ENCODE measurements at regions not wholly inside any gene's neighbourhood (a gene's known extent, or its start where the extent isn't known, plus 50 kb on each side); places are given as distances from the start of the nearest gene placed in this dataset.

- H3K4me1 ChIP-seq (ENCODE audit: insufficient read depth, low read length), result peaks cover 4% of the 10 kb centered on the region; the same call in 1 of the 2 replicates
- H3K9ac ChIP-seq (ENCODE audit: extremely low read depth, insufficient read length, low read length), result no peak overlapping the region
- no peak overlapping the region for H2AFZ ChIP-seq (ENCODE audit: low read length)
- H2AK5ac ChIP-seq (ENCODE audit: insufficient read length, low read length), result no peak overlapping the region
- no peak overlapping the region for H3K56ac ChIP-seq (ENCODE audit: insufficient read length, low read depth, low read length)
- H3K4me2 ChIP-seq (ENCODE audit: insufficient read depth, insufficient read length, low read length), result no peak overlapping the region
- no peak overlapping the region for H2BK12ac ChIP-seq (ENCODE audit: insufficient read length, low read depth, low read length)
- Mint-ChIP-seq H3K36me3 (ENCODE audit: insufficient read depth in 1 of 3, low read depth in 3 of 3) (no peaks in the 10 kb centered on the region; a peak in 1 of 7 replicates), H3K4me3 (no peak overlapping the region), H3K27me3 (ENCODE audit: low read depth) (peaks cover 41% of the 10 kb centered on the region), H3K9me3 (peaks cover 0 to 2% of the 10 kb centered on the region in 2 experiments; a peak in 1 of 5 replicates), H3K27ac (no peak overlapping the region), H3K4me1 (peaks cover 33 to 50% of the 10 kb centered on the region in 2 experiments)
- H3K27ac ChIP-seq (ENCODE audit: insufficient read length, low read depth, low read length), result no peak overlapping the region
- no peak overlapping the region for H3K18ac ChIP-seq (ENCODE audit: insufficient read length, low read depth, low read length)
- no peak overlapping the region for H4K91ac ChIP-seq (ENCODE audit: insufficient read length, low read depth, low read length)
- TF ChIP-seq CTCF (conservative IDR thresholded peaks at IDR 0.05), result no peak
- no peaks in the 10 kb centered on the region for H3K9me3 ChIP-seq (ENCODE audit: control insufficient read depth, low read depth, low read length)
- no CpG with 5 or more reads among the region's 9 CpGs for WGBS (ENCODE audit: extremely low coverage, insufficient read length, low lambda C conversion rate)
- H4K5ac ChIP-seq (ENCODE audit: insufficient read length, low read depth, low read length), result no peak overlapping the region
- DNase-seq, result no peak
- H2BK5ac ChIP-seq (ENCODE audit: insufficient read length, low read length), result no peak overlapping the region
- no peaks in the 10 kb centered on the region for H4K20me1 ChIP-seq (ENCODE audit: control insufficient read depth, insufficient read depth, insufficient read length)
- H3K79me2 ChIP-seq (ENCODE audit: insufficient read depth, low read length), result no peaks in the 10 kb centered on the region
- H3K14ac ChIP-seq (ENCODE audit: insufficient read depth, low read length), result no peak overlapping the region
- H2BK120ac ChIP-seq (ENCODE audit: low read depth, low read length, poor library complexity, severe bottlenecking), result no peak overlapping the region
- no peak overlapping the region for H3K23ac ChIP-seq (ENCODE audit: insufficient read length, low read depth, low read length)
- no peak overlapping the region for H4K8ac ChIP-seq (replicated peaks; ENCODE audit: insufficient read length, low read depth, low read length)
- H2BK20ac ChIP-seq (ENCODE audit: low read depth, low read length, poor library complexity, severe bottlenecking), result no peak overlapping the region
- no peak overlapping the region for H2BK15ac ChIP-seq (ENCODE audit: low read depth, low read length)
- H3K4ac ChIP-seq (ENCODE audit: low read depth, low read length), result no peak overlapping the region
- H3K79me1 ChIP-seq (ENCODE audit: insufficient read depth, low read depth, low read length, poor library complexity, severe bottlenecking), result no peaks in the 10 kb centered on the region
- H3T11ph ChIP-seq (ENCODE audit: low read length), result no peak overlapping the region
- H3K23me2 ChIP-seq (ENCODE audit: insufficient read length, low read depth, low read length, poor library complexity, severe bottlenecking), result no peaks in the 10 kb centered on the region
- H3K27me3 ChIP-seq (ENCODE audit: insufficient read depth, low read length), result peaks cover 4% of the 10 kb centered on the region; the same call in 1 of the 2 replicates
These were observed 179.4 kb downstream of the OPA1 start for GRCh38 chr3:193772422-193772763.

All from H9 (cell line).